Islet of Langerhans (tissue), 1 donor: ENCODE measurements at regions not wholly inside any gene's neighbourhood (a gene's known extent, or its start where the extent isn't known, plus 50 kb on each side); places are given as distances from the start of the nearest gene placed in this dataset.

Experiments used
- FAIRE-seq: peaks from one replicate; lab custom pipeline; 2011; peaks lifted over from hg19 to GRCh38; lab: Jason Lieb, UNC

GRCh38 chr16:65950211-65950610 is 416.3 kb upstream of the CDH5 start:
- no peak for FAIRE-seq

GRCh38 chr16:65948361-65948760 is 418.1 kb upstream of the CDH5 start:
- no peak for FAIRE-seq

- no peak for FAIRE-seq
Measured at GRCh38 chr16:65947951-65948350, 418.5 kb upstream of the CDH5 start.

- FAIRE-seq: no peak
Measured at GRCh38 chr16:65945493-65945892, 421.0 kb upstream of the CDH5 start.

GRCh38 chr16:65944361-65944760 is 422.1 kb upstream of the CDH5 start:
- FAIRE-seq: no peak

- no peak for FAIRE-seq
Measured at GRCh38 chr16:65940711-65941110, 425.8 kb upstream of the CDH5 start.

GRCh38 chr16:65938083-65938482 is 428.4 kb upstream of the CDH5 start:
- FAIRE-seq: no peak

- FAIRE-seq: no peak
Measured at GRCh38 chr16:65937455-65937854, 429.0 kb upstream of the CDH5 start.

GRCh38 chr16:65936096-65936495 is 430.4 kb upstream of the CDH5 start:
- FAIRE-seq: no peak

GRCh38 chr16:65934443-65934842 is 432.0 kb upstream of the CDH5 start:
- no peak for FAIRE-seq

GRCh38 chr16:65933703-65934102 is 432.8 kb upstream of the CDH5 start:
- no peak for FAIRE-seq

- FAIRE-seq: no peak
Measured at GRCh38 chr16:65932350-65933072, 434.0 kb upstream of the CDH5 start.

GRCh38 chr16:65922923-65923322 is 443.6 kb upstream of the CDH5 start:
- no peak for FAIRE-seq

- FAIRE-seq: no peak
Measured at GRCh38 chr16:65919986-65920376, 446.5 kb upstream of the CDH5 start.

- no peak for FAIRE-seq
Measured at GRCh38 chr16:65919145-65919985, 447.1 kb upstream of the CDH5 start.

GRCh38 chr16:65917466-65917865 is 449.0 kb upstream of the CDH5 start:
- FAIRE-seq: no peak

GRCh38 chr16:65916995-65917394 is 449.5 kb upstream of the CDH5 start:
- no peak for FAIRE-seq

GRCh38 chr16:65910291-65910690 is 456.2 kb upstream of the CDH5 start:
- no peak for FAIRE-seq

GRCh38 chr16:65909310-65910050 is 457.0 kb upstream of the CDH5 start:
- no peak for FAIRE-seq

GRCh38 chr16:65908568-65908967 is 457.9 kb upstream of the CDH5 start:
- no peak for FAIRE-seq

- FAIRE-seq: no peak
Measured at GRCh38 chr16:65905331-65905730, 461.2 kb upstream of the CDH5 start.

GRCh38 chr16:65896448-65897153 is 469.9 kb upstream of the CDH5 start:
- no peak for FAIRE-seq
